Peyer's patch (tissue), 4 donors: ENCODE measurements at regions not wholly inside any gene's neighbourhood (a gene's known extent, or its start where the extent isn't known, plus 50 kb on each side); places are given as distances from the start of the nearest gene placed in this dataset.
"Not testable (repeated sequence)": the region's sequence is repeated elsewhere in the genome, so short reads cannot be mapped to it uniquely, and the experiment has no call there.

Experiments used
- DNase-seq, 3 donors: peaks; one replicate each; pipeline ENCODE4 v3.0.0-alpha.2; 2017 to 2019
- H3K27ac ChIP-seq, 4 donors: fragments of 200-600 bp; sonication (generic); one replicate each; pipeline ENCODE4 v1.5.1; 2016 to 2019
- H3K27me3 ChIP-seq, 2 donors: fragments of 200-600 bp; sonication (generic); one replicate each; pipeline ENCODE4 v1.5.1; 2019
- H3K36me3 ChIP-seq, 3 donors: fragments of 200-600 bp; sonication (generic); one replicate each; pipeline ENCODE4 v1.5.1; 2016 to 2019
- H3K4me1 ChIP-seq, 4 donors: fragments of 200-600 bp; sonication (generic); one replicate each; pipeline ENCODE4 v1.5.1; 2016 to 2019
- H3K4me3 ChIP-seq, 4 donors: fragments of 200-600 bp; sonication (generic); 1 replicate in 3 of 4; 2 replicates in 1 of 4; pipeline ENCODE4 v1.5.1; 2016 to 2019; ENCODE audit warnings: mild to moderate bottlenecking in 1 of 4
- H3K9me3 ChIP-seq, 4 donors: fragments of 200-600 bp; sonication (generic); one replicate each; pipeline ENCODE4 v1.5.1; 2016 to 2019; ENCODE audit warnings: mild to moderate bottlenecking in 1 of 4
- POLR2A ChIP-seq, 2 donors: fragments of 450-650 bp; IDR thresholded peaks; one replicate each; pipeline ENCODE4 v1.5.1; 2017; ENCODE audit warnings: antibody characterized with exemption in 2 of 2, mild to moderate bottlenecking in 2 of 2, moderate library complexity in 2 of 2
- TF ChIP-seq, protein P1 (sequence below), 6 experiments: fragments of 450-650 bp in 4 of 6; fragments of 200-600 bp in 2 of 6; sonication (generic) in 1 of 6; IDR thresholded peaks; one replicate each; pipeline ENCODE4 v1.5.1; 2017 to 2019; ENCODE audit warnings: antibody characterized with exemption in 6 of 6, mild to moderate bottlenecking in 3 of 6, moderate library complexity in 1 of 6

DNA sequence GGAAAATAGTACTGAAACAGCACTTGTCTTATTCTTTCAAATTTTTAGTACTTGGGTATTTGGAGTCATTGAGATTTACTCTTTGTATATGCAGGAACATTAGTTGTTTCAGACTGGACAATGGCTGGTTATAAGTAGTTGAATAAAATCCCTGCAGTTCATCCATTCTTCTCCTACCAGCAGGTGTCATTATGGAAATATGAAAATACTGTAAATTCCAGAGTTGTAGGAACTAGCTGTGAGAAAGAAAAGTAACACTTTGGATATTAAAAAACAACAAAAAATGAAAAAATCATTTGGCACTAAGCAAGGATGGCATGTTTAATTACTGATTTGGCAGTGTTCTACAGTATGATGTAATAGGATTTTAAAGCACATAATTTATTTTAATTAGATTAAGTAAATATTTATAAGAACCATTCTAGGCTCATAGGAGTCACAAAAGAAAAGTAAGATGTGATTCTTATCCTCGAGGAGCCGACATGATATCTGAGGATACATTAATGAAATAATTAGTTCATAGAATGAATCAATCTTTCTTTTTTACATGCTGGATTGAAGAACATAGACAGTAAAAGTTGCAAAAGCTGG is 155.3 kb downstream of the KCNRG start:
- no peak overlapping the region for H3K4me3 ChIP-seq
- TF ChIP-seq, protein P1, sequence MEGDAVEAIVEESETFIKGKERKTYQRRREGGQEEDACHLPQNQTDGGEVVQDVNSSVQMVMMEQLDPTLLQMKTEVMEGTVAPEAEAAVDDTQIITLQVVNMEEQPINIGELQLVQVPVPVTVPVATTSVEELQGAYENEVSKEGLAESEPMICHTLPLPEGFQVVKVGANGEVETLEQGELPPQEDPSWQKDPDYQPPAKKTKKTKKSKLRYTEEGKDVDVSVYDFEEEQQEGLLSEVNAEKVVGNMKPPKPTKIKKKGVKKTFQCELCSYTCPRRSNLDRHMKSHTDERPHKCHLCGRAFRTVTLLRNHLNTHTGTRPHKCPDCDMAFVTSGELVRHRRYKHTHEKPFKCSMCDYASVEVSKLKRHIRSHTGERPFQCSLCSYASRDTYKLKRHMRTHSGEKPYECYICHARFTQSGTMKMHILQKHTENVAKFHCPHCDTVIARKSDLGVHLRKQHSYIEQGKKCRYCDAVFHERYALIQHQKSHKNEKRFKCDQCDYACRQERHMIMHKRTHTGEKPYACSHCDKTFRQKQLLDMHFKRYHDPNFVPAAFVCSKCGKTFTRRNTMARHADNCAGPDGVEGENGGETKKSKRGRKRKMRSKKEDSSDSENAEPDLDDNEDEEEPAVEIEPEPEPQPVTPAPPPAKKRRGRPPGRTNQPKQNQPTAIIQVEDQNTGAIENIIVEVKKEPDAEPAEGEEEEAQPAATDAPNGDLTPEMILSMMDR (IDR thresholded peaks at IDR 0.05), result peak in 4 of 6 experiments; percentile 16 to 30 (median 18)
- no peak for TF ChIP-seq POLR2A (IDR thresholded peaks at IDR 0.05)
- H3K9me3 ChIP-seq, result no peaks in the 10 kb centered on the region
- H3K4me1 ChIP-seq, result no peaks in the 10 kb centered on the region
- no peaks in the 10 kb centered on the region for H3K27me3 ChIP-seq
- no peak overlapping the region for H3K27ac ChIP-seq
- no peak for DNase-seq
- no peaks in the 10 kb centered on the region for H3K36me3 ChIP-seq

DNA sequence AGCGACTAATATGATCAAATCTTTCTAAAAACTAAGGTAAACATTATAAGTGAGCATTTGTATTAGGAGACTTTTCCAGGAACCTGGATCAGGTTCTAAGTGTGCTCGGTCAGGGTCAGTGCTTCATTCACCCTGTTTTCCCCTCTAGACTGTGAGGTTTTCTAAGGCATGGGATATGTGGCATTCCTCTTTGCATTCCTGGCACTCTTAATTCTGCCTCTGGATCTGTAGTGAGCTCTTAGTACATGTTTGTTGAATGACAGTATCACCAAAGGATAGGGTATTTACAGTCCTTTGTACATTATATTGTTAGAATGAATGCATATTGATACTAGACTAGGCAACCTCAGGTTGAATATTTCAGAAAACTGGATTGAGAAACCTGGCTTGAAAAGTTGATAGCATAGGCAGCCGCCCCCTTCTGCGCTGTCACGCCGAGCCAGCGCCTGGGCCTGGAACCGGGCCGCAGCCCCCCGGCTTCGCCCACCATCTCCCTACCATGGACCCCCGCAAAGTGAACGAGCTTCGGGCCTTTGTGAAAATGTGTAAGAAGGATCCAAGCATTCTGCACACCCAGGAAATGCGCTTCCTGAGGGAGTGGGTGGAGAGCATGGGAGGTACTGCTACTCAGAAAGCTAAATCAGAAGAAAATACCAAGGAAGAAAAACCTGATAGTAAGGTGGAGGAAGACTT is 156.5 kb downstream of the KCNRG start:
- Histone ChIP-seq H3K36me3 (no peaks in the 10 kb centered on the region), H3K27ac (no peak overlapping the region), H3K4me1 (no peaks in the 10 kb centered on the region), H3K4me3 (no peak overlapping the region), H3K27me3 (no peaks in the 10 kb centered on the region), H3K9me3 (no peaks in the 10 kb centered on the region)
- TF ChIP-seq, protein P1 (IDR thresholded peaks at IDR 0.05), result no peak
- TF ChIP-seq POLR2A (IDR thresholded peaks at IDR 0.05), result no peak
- no peak for DNase-seq

DNA sequence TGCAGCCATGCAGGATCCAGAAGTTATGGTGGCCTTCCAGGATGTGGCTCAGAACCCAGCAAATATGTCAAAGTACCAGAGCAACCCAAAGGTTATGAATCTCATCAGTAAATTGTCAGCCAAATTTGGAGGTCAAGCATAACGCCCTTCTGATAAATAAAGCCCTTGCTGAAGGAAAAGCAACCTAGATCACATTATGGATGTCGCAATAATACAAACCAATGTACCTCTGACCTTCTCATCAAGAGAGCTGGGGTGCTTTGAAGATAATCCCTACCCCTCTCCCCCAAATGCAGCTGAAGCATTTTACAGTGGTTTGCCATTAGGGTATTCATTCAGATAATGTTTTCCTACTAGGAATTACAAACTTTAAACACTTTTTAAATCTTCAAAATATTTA is 157.8 kb downstream of the KCNRG start:
- H3K27ac ChIP-seq, H3K36me3 ChIP-seq, H3K9me3 ChIP-seq, H3K4me3 ChIP-seq, DNase-seq, H3K27me3 ChIP-seq, H3K4me1 ChIP-seq: not testable (repeated sequence)

DNA sequence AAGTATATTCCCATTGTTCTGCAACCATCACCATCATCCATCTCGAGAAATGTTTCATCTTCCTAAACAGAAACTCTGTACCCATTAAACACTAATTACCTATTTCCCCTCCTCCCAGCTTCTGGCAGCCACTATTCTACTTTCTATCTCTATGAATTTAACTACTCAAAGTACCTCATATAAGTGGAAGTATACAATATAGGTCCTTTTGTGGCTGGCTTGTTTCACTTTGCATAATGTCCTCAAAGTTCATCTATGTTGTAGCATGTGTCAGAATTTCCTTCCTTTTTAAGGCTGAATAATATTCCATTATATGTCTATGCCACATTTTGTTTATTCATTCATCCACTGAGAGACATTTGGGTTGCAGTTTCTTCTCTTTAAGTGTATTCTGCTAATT is 159.4 kb downstream of the KCNRG start:
- no peaks in the 10 kb centered on the region for H3K4me1 ChIP-seq
- DNase-seq, result no peak
- H3K27ac ChIP-seq, result no peak overlapping the region
- H3K36me3 ChIP-seq, result no peaks in the 10 kb centered on the region
- H3K27me3 ChIP-seq, result no peaks in the 10 kb centered on the region
- no peaks in the 10 kb centered on the region for H3K9me3 ChIP-seq
- TF ChIP-seq POLR2A (IDR thresholded peaks at IDR 0.05), result no peak
- TF ChIP-seq, protein P1 (IDR thresholded peaks at IDR 0.05), result no peak
- H3K4me3 ChIP-seq, result no peak overlapping the region

DNA sequence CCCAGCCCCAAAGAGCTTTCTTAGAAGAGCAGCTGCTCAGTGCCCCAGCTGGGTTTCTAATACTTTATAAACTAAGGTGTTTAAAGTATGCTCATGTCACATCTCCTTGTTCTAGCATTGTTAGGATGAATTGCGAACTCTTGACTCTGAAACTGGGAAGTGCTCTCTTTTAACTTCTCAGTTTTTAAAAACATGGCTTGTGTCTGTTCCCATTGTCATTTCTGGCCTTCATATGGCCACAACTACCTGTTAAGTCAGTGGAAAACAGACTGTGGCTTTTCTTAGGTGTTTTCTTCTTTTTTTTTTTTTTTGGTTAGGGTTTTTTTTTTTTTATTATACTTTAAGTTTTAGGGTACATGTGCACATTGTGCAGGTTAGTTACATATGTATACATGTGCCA is 164.7 kb downstream of the KCNRG start:
- no peaks in the 10 kb centered on the region for H3K36me3 ChIP-seq
- no peak for TF ChIP-seq POLR2A (IDR thresholded peaks at IDR 0.05)
- TF ChIP-seq, protein P1 (IDR thresholded peaks at IDR 0.05), result no peak
- no peak for DNase-seq

DNA sequence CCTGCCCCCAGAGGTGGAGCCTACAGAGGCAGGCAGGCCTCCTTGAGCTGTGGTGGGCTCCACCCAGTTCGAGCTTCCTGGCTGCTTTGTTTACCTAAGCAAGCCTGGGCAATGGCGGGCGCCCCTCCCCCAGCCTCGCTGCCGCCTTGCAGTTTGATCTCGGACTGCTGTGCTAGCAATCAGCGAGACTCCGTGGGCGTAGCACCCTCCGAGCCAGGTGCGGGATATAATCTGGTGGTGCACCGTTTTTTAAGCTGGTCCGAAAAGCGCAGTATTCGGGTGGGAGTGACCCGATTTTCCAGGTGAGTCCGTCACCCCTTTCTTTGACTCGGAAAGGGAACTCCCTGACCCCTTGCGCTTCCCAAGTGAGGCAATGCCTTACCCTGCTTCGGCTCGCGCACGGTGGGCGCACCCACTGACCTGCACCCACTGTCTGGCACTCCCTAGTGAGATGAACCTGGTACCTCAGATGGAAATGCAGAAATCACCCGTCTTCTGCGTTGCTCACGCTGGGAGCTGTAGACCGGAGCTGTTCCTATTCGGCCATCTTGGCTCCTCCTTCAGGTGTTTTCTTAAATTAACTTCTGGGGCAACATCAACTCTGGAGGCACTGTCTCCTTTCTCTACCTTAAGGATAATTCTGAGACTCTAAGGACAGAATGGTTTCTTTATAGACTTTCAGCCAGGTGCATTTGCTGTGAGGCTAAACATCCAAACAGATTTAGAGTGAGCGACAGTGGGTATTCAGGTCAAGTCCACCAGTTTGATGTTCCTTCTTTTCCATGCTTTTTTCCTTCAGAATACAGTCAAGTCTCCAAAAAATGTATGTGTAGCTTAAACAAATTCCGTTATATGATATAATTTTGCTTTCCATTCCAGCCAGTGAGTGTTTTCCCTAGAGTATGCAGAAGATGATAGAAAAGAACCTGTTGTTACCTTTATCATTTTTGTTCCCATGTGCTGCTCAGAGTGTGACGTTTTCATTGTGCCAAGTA is 170.8 kb downstream of the KCNRG start:
- H3K27ac ChIP-seq, H3K4me3 ChIP-seq, H3K27me3 ChIP-seq, DNase-seq, H3K4me1 ChIP-seq, H3K36me3 ChIP-seq, H3K9me3 ChIP-seq: not testable (repeated sequence)

More for the DNA sequence above, 164.7 kb downstream of the KCNRG start:
- no peaks in the 10 kb centered on the region for H3K27me3 ChIP-seq
- H3K4me3 ChIP-seq, result no peak overlapping the region
- H3K27ac ChIP-seq, result no peak overlapping the region
- no peaks in the 10 kb centered on the region for H3K4me1 ChIP-seq
- no peaks in the 10 kb centered on the region for H3K9me3 ChIP-seq
